ENCODE measurements at regions not wholly inside any gene's neighbourhood (a gene's known extent, or its start where the extent isn't known, plus 50 kb on each side); places are given as distances from the start of the nearest gene placed in this dataset.

- TF ChIP-seq FOXP2 (optimal IDR thresholded peaks at IDR 0.05; ENCODE audit: borderline replicate concordance, extremely low read depth, extremely low read length, insufficient read depth): no peak
- TF ChIP-seq, protein P1, sequence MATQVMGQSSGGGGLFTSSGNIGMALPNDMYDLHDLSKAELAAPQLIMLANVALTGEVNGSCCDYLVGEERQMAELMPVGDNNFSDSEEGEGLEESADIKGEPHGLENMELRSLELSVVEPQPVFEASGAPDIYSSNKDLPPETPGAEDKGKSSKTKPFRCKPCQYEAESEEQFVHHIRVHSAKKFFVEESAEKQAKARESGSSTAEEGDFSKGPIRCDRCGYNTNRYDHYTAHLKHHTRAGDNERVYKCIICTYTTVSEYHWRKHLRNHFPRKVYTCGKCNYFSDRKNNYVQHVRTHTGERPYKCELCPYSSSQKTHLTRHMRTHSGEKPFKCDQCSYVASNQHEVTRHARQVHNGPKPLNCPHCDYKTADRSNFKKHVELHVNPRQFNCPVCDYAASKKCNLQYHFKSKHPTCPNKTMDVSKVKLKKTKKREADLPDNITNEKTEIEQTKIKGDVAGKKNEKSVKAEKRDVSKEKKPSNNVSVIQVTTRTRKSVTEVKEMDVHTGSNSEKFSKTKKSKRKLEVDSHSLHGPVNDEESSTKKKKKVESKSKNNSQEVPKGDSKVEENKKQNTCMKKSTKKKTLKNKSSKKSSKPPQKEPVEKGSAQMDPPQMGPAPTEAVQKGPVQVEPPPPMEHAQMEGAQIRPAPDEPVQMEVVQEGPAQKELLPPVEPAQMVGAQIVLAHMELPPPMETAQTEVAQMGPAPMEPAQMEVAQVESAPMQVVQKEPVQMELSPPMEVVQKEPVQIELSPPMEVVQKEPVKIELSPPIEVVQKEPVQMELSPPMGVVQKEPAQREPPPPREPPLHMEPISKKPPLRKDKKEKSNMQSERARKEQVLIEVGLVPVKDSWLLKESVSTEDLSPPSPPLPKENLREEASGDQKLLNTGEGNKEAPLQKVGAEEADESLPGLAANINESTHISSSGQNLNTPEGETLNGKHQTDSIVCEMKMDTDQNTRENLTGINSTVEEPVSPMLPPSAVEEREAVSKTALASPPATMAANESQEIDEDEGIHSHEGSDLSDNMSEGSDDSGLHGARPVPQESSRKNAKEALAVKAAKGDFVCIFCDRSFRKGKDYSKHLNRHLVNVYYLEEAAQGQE (IDR thresholded peaks at IDR 0.05; ENCODE audit: insufficient read depth in 1 of 2, low read depth in 2 of 2, low read length in 2 of 2): no peak
- no peak for TF ChIP-seq SIN3A (IDR thresholded peaks at IDR 0.05; ENCODE audit: borderline replicate concordance, insufficient read depth, low read length)
- TF ChIP-seq TAF1 (IDR thresholded peaks at IDR 0.05; ENCODE audit: borderline replicate concordance, insufficient read depth, low read length): no peak
- no peak for TF ChIP-seq POLR2AphosphoS5 (IDR thresholded peaks at IDR 0.05; ENCODE audit: low read depth, low read length)
Measured at GRCh38 chr15:96035635-96036034, 294.9 kb upstream of the NR2F2 start.

DNA sequence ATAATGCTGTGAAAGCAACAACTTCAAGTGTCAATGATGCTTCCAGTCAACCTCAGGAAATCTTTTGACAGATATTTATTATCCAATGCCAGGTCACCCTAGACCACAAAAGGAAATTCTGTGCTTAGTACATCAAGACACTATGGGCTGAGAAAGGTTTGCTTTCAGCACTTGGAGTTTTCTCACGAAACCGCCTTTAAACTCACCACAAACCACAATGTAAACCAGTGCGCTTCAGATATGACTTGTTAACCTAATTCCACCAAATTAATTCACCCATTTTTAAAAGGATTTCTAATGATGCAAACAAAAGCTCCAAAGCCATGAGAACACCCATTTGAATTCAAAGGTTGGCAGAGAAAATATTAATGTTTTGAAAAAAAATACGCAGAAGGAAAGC is 292.9 kb upstream of the NR2F2 start:
- no peak for TF ChIP-seq TAF1 (IDR thresholded peaks at IDR 0.05; ENCODE audit: borderline replicate concordance, insufficient read depth, low read length)

- no peak for TF ChIP-seq POLR2AphosphoS5 (IDR thresholded peaks at IDR 0.05; ENCODE audit: low read depth, low read length)
- TF ChIP-seq TAF1 (IDR thresholded peaks at IDR 0.05; ENCODE audit: borderline replicate concordance, insufficient read depth, low read length): no peak
- no peak for TF ChIP-seq SIN3A (IDR thresholded peaks at IDR 0.05; ENCODE audit: borderline replicate concordance, insufficient read depth, low read length)
Measured at GRCh38 chr15:96038131-96038530, 292.4 kb upstream of the NR2F2 start.

DNA sequence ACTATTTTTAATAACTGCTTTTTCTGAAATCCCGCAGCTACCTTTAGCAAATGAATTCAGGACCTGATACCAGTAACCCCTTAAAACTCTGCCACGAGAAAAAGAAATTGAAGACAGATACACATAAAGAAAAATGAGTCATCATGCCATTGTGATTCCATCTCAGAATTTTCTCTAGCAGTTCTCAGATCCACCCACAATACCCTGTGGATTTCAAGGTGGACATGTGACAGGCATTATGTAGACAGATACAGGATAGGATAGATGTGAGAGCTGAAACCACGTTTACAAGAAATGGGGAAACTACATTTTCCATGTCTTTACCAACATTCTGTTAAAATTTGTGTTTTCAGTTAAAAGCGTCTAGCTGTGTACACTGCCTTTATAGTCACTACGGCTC is 291.9 kb upstream of the NR2F2 start:
- TF ChIP-seq FOXP2 (optimal IDR thresholded peaks at IDR 0.05; ENCODE audit: borderline replicate concordance, extremely low read depth, extremely low read length, insufficient read depth) (no peak), TAF1 (IDR thresholded peaks at IDR 0.05; ENCODE audit: borderline replicate concordance, insufficient read depth, low read length) (no peak), SIN3A (IDR thresholded peaks at IDR 0.05; ENCODE audit: borderline replicate concordance, insufficient read depth, low read length) (no peak), POLR2AphosphoS5 (IDR thresholded peaks at IDR 0.05; ENCODE audit: low read depth, low read length) (no peak)
- TF ChIP-seq, protein P1 (IDR thresholded peaks at IDR 0.05; ENCODE audit: insufficient read depth in 1 of 2, low read depth in 2 of 2, low read length in 2 of 2): no peak

- TF ChIP-seq POLR2AphosphoS5 (IDR thresholded peaks at IDR 0.05; ENCODE audit: low read depth, low read length) (no peak), SIN3A (IDR thresholded peaks at IDR 0.05; ENCODE audit: borderline replicate concordance, insufficient read depth, low read length) (no peak), FOXP2 (optimal IDR thresholded peaks at IDR 0.05; ENCODE audit: borderline replicate concordance, extremely low read depth, extremely low read length, insufficient read depth) (no peak), TAF1 (IDR thresholded peaks at IDR 0.05; ENCODE audit: borderline replicate concordance, insufficient read depth, low read length) (no peak)
- TF ChIP-seq, protein P1 (IDR thresholded peaks at IDR 0.05; ENCODE audit: insufficient read depth in 1 of 2, low read depth in 2 of 2, low read length in 2 of 2): no peak
Measured at GRCh38 chr15:96041982-96042733, 288.3 kb upstream of the NR2F2 start.

DNA sequence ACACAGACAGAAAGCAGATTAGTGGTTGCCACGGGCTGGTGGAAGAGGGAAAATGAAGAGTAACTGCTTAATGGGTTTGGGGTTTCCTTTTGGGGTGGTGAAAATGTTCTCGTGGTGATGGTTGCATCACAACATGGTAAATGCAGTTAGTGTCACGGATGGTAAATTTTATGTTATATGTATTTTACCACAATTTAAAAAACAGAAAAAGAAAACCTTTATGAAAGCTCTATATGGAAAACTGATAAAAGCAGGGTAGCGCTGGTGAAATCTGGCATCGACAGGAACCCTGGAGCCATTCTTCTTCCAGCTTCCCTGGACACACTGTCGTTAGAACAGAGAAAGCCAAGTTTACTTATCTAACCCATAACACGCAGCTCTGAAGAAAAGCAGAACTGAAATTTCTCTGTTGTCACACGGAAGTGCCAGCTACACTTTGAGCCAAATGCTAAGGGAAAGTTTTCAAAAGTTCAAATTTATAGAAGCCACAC is 287.7 kb upstream of the NR2F2 start:
- TF ChIP-seq SIN3A (IDR thresholded peaks at IDR 0.05; ENCODE audit: borderline replicate concordance, insufficient read depth, low read length) (no peak), POLR2AphosphoS5 (IDR thresholded peaks at IDR 0.05; ENCODE audit: low read depth, low read length) (no peak), TAF1 (IDR thresholded peaks at IDR 0.05; ENCODE audit: borderline replicate concordance, insufficient read depth, low read length) (no peak), FOXP2 (optimal IDR thresholded peaks at IDR 0.05; ENCODE audit: borderline replicate concordance, extremely low read depth, extremely low read length, insufficient read depth) (no peak)
- TF ChIP-seq, protein P1 (IDR thresholded peaks at IDR 0.05; ENCODE audit: insufficient read depth in 1 of 2, low read depth in 2 of 2, low read length in 2 of 2): no peak

Data from PFSK-1 (cell line).